ENCODE measurements at regions not wholly inside any gene's neighbourhood (a gene's known extent, or its start where the extent isn't known, plus 50 kb on each side); places are given as distances from the start of the nearest gene placed in this dataset.
"Not testable (repeated sequence)": the region's sequence is repeated elsewhere in the genome, so short reads cannot be mapped to it uniquely, and the experiment has no call there.

DNA sequence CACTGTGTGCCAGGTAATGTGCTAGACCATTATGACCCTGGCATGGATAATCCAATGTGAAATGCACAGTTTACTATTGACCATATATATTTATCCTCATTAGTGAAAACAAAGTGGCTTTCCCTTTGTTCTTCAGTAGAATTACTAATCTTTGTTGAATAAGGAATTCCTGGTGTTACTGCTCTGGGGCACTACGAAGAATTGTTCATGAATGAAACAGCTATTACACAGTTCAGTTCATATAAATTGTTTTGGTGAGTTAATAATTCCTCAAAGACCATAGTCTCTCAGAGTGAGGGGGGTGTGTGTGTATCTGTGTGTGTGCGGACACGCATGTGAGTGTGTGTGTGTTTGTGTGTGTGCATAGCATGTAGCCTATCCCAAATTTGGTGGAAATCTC is 668.0 kb upstream of the MBL2 start:
- intact Hi-C loops (cut with micrococcal nuclease): no loop called here

DNA sequence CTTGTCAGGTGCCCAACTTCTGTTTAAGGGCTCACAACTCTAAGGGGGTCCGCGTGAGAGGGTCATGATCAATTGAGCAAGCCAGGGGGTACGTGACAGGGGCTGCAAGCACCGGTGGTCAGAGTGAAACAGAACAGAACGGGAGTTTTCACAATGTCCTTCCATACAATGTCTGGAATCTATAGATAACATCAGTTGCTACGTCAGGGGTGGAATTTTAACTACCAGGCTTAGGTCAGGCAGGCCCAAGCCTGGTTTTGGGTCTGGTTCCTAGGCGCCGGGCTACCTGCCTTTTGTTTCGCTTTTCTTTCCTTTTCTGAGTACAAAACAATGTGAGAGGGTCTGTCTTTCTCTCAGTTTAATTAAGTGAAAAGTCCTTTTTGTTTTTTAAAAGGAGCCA is 666.5 kb upstream of the MBL2 start:
- intact Hi-C loops (cut with micrococcal nuclease): loop anchor here (2.0 kb wide), 1 partner anchor 50 kb away; no protein-coding TSS in a partner anchor

DNA sequence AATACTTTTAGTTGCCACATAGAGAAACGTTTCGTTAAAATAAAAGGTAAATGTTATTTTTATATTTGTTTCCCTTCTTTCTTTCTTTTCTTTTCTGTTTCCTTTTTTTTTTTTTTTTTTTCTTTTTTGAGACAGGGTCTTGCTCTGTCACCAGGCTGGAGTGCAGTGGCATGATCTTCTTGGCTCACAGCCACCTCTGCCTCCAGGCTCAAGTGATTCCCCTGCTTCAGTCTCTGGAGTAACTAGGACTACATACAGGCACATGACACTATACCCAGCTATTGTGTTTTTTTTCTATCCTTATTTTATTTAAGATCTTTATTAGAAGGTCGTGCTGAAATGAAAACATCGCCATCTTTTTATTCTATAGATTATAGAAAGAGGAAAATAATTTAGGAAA is 661.8 kb upstream of the MBL2 start:
- intact Hi-C loops (cut with micrococcal nuclease): no loop called here

DNA sequence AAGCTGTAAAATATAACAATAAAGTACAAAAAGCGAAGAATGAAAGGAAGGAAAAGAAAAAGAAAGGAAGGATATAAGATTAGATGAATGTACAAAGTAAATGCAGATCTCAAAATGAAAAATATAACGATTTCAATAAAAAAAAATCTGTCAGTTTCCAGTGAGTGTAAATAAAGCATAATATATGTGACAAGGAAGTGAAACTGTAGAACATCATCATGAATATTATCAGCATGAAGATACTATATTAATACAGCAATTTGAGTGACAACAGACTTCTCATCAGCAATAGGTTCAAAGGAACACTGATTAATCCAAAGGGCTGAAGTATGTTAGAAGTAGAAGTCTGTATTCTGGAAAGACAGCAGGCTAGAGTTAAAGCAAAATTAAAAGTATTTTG is 659.5 kb upstream of the MBL2 start:
- intact Hi-C loops (cut with micrococcal nuclease): no loop called here

DNA sequence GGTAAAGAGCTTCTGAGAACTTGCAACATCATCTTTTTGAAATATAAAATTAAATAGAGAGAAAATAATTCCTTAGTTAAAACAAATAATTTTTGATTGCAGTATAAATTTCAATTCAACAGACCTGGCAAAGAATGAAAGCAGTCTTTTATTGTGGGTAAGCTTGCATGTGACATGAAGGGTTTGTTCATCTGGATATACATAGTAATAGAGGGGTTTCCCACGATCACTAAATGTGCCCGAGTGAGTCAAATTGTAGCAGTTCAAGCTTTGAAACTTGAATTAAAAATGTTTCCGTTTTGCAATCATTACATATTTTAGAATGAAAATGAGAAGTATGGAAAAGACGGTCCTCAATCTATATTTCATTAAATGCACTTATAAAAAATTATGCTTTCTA is 658.4 kb upstream of the MBL2 start:
- intact Hi-C loops (cut with micrococcal nuclease): no loop called here

DNA sequence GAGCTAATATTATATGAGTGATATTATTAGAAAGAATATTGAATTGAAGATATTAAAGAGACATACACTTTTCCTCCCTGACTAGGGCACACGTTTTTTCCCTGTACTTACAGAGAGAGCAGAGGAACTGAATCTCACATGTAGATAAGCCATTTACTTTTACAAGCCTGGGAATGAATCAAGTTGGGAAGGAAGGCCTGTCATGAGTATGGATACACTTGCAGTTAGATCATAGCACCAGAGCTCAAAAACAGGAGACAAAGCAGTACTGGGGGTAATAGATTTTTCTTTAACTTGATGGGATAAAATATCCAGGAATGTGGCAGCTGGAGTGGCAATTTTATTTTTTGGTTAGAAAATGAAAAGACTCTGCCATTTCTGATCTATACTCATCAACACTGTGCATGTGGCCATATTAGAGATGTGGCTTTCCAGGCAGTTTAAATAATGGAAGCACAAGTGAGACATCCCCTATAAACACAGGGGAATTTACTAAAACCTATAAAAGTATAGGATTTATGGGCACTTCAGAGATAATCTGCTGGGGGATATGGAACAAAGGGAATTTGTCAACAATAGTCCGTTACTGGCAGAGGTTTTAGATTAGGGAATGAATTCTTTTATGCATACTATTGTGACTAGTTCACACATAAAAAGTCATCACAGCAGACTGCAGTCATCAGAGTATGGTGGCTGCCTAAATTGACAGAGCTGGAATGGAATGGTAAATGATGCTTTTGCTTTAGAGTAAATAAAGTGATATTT is 657.7 kb upstream of the MBL2 start:
- intact Hi-C loops (cut with micrococcal nuclease): no loop called here

DNA sequence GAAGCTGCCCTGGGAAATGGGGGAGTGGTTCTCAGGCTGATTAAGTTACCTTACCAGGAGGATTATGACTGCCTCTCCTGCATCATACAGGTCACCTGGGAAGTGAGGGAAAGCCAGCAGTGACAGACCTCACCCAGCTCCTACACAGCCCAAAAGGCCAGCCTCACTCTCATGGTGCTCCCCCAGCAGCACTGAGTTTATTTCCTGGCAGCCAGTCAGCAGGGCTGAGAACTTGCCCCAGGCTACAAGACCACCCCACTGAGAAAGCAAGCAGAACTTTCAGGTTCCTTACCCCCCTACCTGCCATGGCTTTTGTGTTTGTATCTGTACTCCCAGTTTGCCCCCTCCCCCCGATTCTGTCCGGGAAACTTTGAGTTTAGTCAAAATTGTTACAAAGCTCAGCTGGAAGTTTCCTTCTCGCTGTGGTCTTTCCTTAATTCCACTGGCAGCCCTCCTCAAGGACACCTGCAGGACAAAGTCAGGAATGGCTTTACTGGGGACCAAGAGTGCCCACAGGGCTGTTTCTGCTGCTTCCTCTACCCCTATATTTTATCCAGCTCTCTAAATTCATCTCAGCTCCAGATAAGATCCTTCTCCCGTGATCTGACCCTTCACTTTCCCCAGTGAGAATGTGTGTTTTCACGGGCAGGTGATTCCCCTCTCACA is 649.8 kb upstream of the MBL2 start:
- intact Hi-C loops (cut with micrococcal nuclease): no loop called here

DNA sequence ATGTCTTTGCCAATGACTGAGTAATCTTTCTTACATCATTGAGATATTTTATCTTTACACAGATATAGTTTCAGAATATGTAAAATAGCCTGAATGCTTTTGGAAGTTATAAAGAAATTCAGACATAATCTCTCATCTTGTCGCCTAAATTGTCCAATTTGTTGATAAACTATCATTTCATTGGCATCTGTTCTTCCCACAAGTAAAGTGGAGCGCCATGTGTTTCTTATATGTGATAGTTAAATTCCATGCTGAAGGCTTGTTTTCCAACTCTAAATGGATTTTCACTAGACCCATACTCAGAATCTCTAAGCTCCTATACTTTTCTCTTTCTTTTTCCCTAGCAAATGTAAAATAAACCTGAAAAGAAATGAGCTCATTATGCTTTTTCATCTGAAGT is 640.1 kb upstream of the MBL2 start:
- intact Hi-C loops (cut with micrococcal nuclease): no loop called here

DNA sequence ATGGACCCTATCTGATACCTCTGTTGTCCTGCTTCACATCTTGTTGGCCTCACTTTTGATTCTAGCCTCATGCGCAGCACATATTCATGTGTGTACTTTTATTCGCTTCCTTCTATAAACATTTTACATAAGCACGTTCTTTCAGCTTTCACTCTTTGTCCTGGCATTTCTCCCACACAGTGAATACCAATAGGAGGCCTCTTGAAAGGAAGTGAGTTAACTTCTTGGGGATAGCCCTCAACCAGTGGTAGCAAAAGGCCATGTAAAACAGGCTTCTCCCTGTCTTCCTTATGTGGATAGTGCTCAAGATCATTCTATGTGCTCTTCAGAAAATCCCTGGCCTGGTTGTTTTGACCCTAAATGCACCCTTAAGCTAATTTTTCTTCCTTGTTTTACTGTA is 633.9 kb upstream of the MBL2 start:
- intact Hi-C loops (cut with micrococcal nuclease): no loop called here

DNA sequence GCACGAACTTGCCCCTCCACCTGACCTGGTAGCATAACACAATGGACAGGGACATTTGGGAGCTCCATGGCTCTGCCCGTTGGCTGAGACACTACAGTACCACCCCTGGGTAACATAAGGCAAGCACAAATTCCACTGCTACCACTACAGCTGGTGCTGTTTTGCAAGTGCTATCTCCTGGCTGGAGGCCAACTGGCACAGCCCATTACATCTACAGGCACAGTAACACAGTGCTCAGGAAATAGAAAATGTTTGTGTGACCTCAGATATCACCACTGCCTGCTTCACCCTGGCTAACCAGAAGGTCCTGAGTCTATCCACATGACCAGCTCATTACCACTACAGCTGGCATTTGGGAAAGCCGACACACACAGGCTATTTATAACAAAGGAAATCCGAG is 631.1 kb upstream of the MBL2 start:
- intact Hi-C loops (cut with micrococcal nuclease): no loop called here

DNA sequence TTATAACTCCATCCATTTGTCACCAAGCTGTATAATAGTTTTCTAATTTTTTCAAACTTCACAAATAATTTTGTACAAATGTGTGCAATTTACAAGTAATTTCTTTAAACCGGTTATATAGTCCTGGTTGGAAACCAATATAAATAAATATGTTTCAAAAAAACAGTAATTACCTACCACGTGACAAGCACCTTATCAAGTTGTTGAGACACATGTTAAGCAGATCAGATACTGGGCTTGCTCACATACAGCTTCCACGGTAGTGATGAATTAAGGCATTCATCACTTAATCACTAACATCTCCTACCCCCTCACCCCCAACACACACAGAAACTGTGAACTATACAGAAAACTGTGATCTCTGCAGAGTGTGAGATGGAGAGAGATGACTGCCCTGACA is 630.0 kb upstream of the MBL2 start:
- intact Hi-C loops (cut with micrococcal nuclease): no loop called here

DNA sequence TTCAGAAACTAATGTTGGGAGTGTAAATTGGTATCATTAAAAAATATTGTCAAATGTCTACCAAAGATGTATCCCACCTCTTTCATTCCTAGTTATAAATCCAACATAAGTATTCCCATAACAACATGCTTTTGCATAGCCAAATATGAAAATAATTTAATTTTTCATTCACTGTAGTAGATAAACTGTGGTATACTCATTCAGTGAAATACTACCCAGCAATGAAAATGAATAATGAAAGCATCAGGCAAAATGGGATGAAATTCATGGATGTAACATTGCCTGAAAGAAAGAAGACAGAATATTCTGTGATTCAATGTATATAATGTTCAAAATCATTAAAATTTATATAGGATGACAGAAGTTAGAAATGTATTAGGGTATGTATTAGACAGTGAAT is 629.0 kb upstream of the MBL2 start:
- intact Hi-C loops (cut with micrococcal nuclease): no loop called here

DNA sequence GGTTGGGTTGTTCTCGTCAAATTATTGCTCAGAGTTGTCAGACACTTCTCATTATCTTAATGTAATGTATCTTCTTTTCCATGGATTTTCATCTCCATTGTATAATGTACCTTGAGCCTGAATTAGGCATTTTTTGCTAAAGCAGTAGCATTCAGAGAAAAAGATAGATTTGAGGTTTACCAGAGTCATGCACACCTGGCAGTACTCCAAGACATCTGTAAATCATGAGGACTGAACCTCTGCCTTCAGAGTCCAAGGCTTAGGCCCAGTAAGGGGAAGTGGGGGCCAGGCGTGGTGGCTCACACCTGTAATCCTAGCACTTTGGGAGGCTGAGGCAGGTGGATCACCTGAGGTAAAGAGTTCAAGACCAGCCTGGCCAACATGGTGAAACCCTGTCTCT is 624.3 kb upstream of the MBL2 start:
- intact Hi-C loops (cut with micrococcal nuclease): no loop called here

DNA sequence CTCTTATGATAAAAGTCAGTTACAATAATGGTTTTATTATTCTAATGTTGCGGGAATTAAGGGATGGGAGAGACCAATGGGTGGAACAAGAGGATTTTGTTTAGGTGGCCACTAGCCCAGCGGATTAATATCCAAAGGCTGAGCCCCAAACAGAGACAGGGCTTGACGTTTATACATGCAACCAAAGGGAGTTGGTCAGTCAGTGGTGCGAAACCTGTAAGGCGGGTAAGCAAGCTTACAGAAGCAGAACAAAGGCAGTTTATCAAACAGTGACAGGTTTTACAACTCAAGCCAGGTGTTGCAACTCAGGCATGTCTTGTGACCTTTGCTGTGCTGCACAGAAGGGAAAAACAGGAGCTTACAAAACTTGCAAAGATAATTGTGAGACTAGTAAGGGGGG is 622.9 kb upstream of the MBL2 start:
- intact Hi-C loops (cut with micrococcal nuclease): no loop called here

DNA sequence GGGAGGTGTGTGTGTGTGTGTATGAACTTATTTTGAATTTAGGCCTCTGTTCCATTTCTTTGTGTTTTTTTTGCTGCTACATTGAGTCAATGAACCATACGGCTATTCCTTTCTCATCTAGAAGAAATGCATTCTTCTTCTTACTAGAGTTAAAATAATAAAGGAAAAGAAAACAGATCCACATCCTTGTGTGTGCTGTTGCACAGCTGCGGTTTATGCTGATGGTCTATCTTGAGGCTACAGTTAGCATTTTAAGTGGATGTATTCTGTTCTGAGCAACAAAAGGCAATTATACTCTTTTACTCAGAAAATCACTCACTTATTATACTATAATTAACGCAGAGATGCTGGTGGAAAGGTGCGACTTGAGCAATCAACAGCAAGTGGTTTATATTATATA is 615.0 kb upstream of the MBL2 start:
- intact Hi-C loops (cut with micrococcal nuclease): no loop called here

DNA sequence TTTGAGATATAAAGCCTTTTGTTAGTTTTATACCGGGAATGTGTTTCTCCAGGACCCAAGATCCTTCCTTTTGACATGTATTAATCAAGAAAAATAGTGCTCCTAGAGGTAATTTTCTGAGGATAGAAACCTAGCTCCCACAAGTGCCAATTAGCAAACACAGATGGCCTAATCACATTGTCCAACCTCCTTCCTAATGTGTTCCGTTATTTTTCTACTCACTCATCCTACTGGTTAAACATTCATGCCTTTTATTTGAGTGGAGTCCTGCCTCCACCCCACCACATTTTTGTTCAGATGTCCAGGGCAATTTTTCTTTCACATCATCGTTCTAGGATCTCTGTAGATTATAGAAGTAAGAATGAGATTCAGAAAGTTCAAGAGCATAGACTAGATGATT is 610.0 kb upstream of the MBL2 start:
- intact Hi-C loops (cut with micrococcal nuclease): no loop called here

DNA sequence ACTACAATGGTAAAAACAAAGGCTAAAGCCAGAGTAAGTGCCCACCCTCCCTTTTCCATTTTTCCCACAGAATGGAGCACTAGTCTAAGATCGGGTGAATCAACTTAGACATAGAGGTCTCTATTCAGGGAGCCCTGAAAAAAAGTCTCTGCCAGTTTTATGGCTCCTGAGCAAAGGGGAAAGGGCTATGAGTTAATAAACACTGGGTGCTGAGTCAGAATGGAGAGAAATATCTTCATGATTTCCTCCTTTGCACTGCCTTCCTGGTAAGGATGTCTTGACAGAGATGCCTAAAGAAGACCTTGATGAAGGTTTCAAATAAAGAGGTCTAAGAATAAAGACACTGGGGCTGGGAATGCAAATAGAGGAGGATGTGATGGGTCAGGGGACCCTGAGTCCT is 607.4 kb upstream of the MBL2 start:
- intact Hi-C loops (cut with micrococcal nuclease): no loop called here

DNA sequence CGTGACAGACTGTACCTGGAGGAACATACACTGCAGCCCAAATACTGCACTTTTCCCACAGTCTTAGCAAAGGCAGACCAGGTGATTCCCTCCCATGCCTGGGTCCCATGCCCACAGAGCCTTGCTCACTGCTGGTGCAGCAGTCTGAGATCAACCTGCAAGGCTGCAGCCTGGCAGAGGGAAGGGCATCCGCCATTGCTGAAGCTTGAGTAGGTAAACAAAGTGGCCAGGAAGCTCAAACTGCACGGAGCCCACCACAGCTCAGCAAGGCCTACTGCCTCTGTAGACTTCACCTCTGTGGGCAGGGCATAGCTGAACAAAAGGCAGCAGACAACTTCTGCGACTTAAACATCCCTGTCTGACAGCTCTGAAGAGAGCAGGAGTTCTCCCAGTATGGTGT is 597.8 kb upstream of the MBL2 start:
- intact Hi-C loops (cut with micrococcal nuclease): no loop called here

DNA sequence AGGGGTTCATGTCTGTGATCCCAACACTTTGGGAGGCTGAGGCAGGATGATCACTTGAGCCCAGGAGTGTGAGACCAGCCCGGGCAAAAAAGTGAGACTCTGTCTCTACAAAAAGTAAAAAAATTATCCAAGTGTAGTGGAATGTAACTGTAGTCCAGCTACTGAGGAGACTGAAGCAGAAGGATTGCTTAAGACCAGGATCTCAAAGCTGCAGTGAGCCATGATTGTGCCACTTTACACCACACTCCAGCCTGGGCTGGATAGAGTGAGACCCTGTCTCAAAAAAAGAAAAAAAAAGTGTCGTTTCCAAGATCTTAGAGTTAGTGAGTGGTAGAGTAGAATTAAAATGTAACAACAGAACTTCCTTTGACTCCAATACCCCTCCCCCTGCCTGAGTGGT is 589.4 kb upstream of the MBL2 start:
- intact Hi-C loops (cut with micrococcal nuclease): no loop called here

DNA sequence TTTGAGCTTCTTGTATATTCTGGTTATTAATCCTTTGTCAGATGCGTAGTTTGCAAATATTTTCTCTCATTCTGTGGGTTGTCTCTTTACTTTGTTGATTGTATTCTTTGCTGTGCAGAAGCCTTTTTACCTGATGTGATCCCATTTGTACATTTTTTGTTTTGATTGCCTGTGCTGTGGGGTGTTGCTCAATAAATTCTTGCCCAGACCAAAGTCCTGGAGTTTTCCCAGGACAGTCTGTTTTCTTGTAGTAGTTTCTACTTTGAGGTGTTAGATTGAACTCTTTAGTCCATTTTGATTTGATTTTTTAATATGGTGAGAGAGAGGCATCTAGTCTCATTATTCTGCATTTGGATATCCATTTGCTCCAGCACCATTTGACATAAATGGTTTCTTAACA is 588.7 kb upstream of the MBL2 start:
- intact Hi-C loops (cut with micrococcal nuclease): no loop called here

DNA sequence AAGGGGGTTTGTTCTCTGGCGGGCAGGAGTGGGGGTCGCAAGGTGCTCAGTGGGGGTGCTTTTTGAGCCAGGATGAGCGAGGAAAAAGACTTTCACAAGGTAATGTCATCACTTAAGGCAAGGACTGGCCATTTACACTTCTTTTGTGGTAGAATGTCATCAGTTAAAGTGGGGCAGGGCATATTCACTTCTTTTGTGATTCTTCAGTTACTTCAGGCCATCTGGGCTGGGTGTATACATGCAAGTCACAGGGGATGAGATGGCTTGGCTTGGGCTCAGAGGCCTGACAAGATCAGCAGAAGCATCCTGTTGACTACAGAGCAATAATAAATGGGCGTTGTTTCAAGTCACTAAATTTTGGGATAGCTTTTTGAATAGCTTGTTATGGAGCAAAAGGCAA is 586.4 kb upstream of the MBL2 start:
- intact Hi-C loops (cut with micrococcal nuclease): not testable (repeated sequence)

DNA sequence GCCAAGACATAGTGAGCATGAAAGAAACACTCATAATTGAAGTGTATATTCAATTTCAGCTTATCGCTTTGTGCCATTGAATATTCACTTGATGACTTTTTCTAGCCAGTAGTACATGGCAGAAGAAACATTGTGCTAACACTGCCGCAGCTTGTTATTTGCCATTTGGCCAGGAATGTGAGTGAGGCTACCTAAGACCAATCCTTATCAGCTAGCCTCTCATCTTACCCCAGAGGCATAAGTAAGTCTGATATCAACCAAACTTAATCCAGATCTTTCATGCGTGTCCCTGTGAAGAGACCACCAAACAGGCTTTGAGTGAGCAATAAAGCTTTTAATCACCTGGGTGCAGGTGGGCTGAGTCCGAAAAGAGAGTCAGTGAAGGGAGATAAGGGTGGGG is 586.0 kb upstream of the MBL2 start:
- intact Hi-C loops (cut with micrococcal nuclease): no loop called here

DNA sequence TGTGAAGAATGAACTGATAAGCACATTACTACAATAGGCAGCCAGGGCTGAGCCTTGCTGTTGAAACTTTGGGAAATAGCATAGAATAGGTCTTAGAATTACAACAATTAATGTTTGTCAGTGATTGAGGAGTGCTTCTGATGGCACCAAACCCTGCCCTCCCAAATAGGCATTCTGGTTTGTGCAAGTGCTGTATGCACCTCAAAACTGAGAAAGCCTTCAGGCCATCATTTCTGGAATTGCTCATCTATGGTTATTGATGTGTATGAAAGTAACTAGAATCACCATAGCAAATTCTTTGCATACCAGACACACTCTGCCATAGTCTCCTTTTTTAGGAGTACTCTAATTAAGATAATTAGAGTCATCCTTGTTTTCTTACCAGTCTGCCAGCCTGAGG is 585.0 kb upstream of the MBL2 start:
- intact Hi-C loops (cut with micrococcal nuclease): no loop called here

Data from T-helper 1 cell treated with Interleukin-12 subunit alpha and Interleukin-12 subunit beta and Interleukin-4 antibody, amounts not matched to agents 30 ng/mL and 1 ng/mL, for 36 hours (primary cell).